GM23338 (cell line): ENCODE measurements at regions not wholly inside any gene's neighbourhood (a gene's known extent, or its start where the extent isn't known, plus 50 kb on each side); places are given as distances from the start of the nearest gene placed in this dataset.

Experiments used
- ATAC-seq: fragments of 200-7000 bp; cut with Tn5 transposase; 3 replicates; pipeline ENCODE4 v1.9.1; 2020
- DNase-seq: peaks from one replicate; pipeline ENCODE4 v3.0.0-alpha.2; 2015; ENCODE audit warnings: low spot score
- H2AFZ ChIP-seq: fragments of 200-600 bp; sonication (generic); 2 replicates; pipeline ENCODE4 v1.8.0; 2016; ENCODE audit warnings: antibody characterized with exemption, mild to moderate bottlenecking, moderate library complexity
- H3F3A ChIP-seq: fragments of 200-600 bp; sonication (generic); replicated peaks from 2 replicates; pipeline ENCODE4 v1.8.0; 2017; ENCODE audit warnings: antibody characterized with exemption, mixed run types, low read depth
- H3K27ac ChIP-seq: fragments of 200-600 bp; sonication (generic); 2 replicates; pipeline ENCODE4 v1.6.1; 2016; ENCODE audit warnings: low read depth
- H3K27me3 ChIP-seq: fragments of 200-600 bp; sonication (generic); 2 replicates; pipeline ENCODE4 v1.8.0; 2016; ENCODE audit warnings: mild to moderate bottlenecking, mixed run types, moderate library complexity; ENCODE audit not compliant: insufficient read depth
- H3K36me3 ChIP-seq: fragments of 200-600 bp; sonication (generic); 2 replicates; pipeline ENCODE4 v1.8.0; 2016; ENCODE audit warnings: mild to moderate bottlenecking; ENCODE audit not compliant: insufficient read depth
- H3K4me1 ChIP-seq: fragments of 200-600 bp; sonication (generic); 2 replicates; pipeline ENCODE4 v1.8.0; 2016; ENCODE audit warnings: mild to moderate bottlenecking, moderate library complexity; ENCODE audit not compliant: insufficient read depth
- H3K4me2 ChIP-seq: fragments of 200-600 bp; sonication (generic); 2 replicates; pipeline ENCODE4 v1.7.1; 2017; ENCODE audit warnings: mixed run types
- H3K4me3 ChIP-seq: fragments of 200-600 bp; sonication (generic); 2 replicates; pipeline ENCODE4 v1.6.1; 2016; ENCODE audit warnings: mixed run types
- H3K79me2 ChIP-seq: fragments of 200-600 bp; sonication (generic); replicated peaks from 2 replicates; pipeline ENCODE4 v1.8.0; 2017; ENCODE audit warnings: mild to moderate bottlenecking; ENCODE audit not compliant: insufficient read depth
- H3K9me2 ChIP-seq: fragments of 200-600 bp; sonication (generic); 2 replicates; pipeline ENCODE4 v1.8.0; 2017; ENCODE audit not compliant: insufficient read depth
- H4K20me1 ChIP-seq: fragments of 200-600 bp; sonication (generic); replicated peaks from 2 replicates; pipeline ENCODE4 v1.8.0; 2017; ENCODE audit warnings: mild to moderate bottlenecking; ENCODE audit not compliant: insufficient read depth
- H3K27ac Mint-ChIP-seq: 2 replicates; pipeline ENCODE4 v1.8.0; 2020; ENCODE audit warnings: inconsistent platforms, mild to moderate bottlenecking, moderate library complexity, mixed read lengths
- H3K27me3 Mint-ChIP-seq: 3 replicates; pipeline ENCODE4 v1.8.0; 2022; ENCODE audit warnings: low read depth, mild to moderate bottlenecking, moderate library complexity, mixed read lengths, inconsistent platforms; ENCODE audit not compliant: insufficient read depth, poor library complexity
- H3K36me3 Mint-ChIP-seq: 3 replicates; pipeline ENCODE4 v1.8.0; 2021; ENCODE audit warnings: low read depth, mild to moderate bottlenecking, inconsistent platforms, moderate library complexity, mixed read lengths
- H3K4me1 Mint-ChIP-seq: 3 replicates; pipeline ENCODE4 v1.8.0; 2020; ENCODE audit warnings: mild to moderate bottlenecking, inconsistent platforms, mixed read lengths
- H3K4me3 Mint-ChIP-seq: 3 replicates; pipeline ENCODE4 v1.8.0; 2021; ENCODE audit warnings: moderate library complexity, mild to moderate bottlenecking, inconsistent platforms, mixed read lengths
- H3K9me3 Mint-ChIP-seq: 3 replicates; pipeline ENCODE4 v1.8.0; 2020; ENCODE audit warnings: moderate library complexity, mild to moderate bottlenecking, inconsistent platforms, mixed read lengths
- CREB1 ChIP-seq: fragments of 250-450 bp; sonication (Bioruptor Pico); IDR thresholded peaks from 2 replicates; pipeline ENCODE4 v1.5.0; 2020; ENCODE audit warnings: low read depth, mild to moderate bottlenecking, moderate library complexity
- CTCF ChIP-seq, 2 experiments: fragments of 200-600 bp in 1 of 2; sonication (generic) in 1 of 2; conservative IDR thresholded peaks; 2 replicates each; pipeline versions ENCODE4 v1.5.1 to v1.6.1; 2016 to 2017; ENCODE audit warnings: antibody characterized with exemption in 2 of 2, low read depth in 2 of 2, mild to moderate bottlenecking in 2 of 2, moderate library complexity in 1 of 2
- ETS1 ChIP-seq: IDR thresholded peaks from 2 replicates; pipeline ENCODE4 v1.6.1; 2016; ENCODE audit warnings: antibody characterized with exemption
- EZH2 ChIP-seq: fragments of 200-600 bp; sonication (generic); IDR thresholded peaks from one replicate; pipeline ENCODE4 v1.8.0; 2017; ENCODE audit warnings: antibody characterized with exemption, mild to moderate bottlenecking, low read depth; ENCODE audit not compliant: unreplicated experiment
- EZH2phosphoT487 ChIP-seq: fragments of 200-600 bp; sonication (generic); IDR thresholded peaks from one replicate; pipeline ENCODE4 v1.8.1; 2018; ENCODE audit warnings: antibody characterized with exemption; ENCODE audit not compliant: unreplicated experiment
- JUNB ChIP-seq: IDR thresholded peaks from one replicate; pipeline ENCODE4 v1.6.1; 2016; ENCODE audit warnings: antibody characterized with exemption; ENCODE audit not compliant: unreplicated experiment
- NANOG ChIP-seq: IDR thresholded peaks from 2 replicates; pipeline ENCODE4 v1.6.1; 2016; ENCODE audit warnings: antibody characterized with exemption, borderline replicate concordance
- POLR2AphosphoS5 ChIP-seq: IDR thresholded peaks from 2 replicates; pipeline ENCODE4 v1.6.1; 2016; ENCODE audit warnings: antibody characterized with exemption, low read depth
- STAT1 ChIP-seq: IDR thresholded peaks from one replicate; pipeline ENCODE4 v1.6.1; 2016; ENCODE audit warnings: antibody characterized with exemption; ENCODE audit not compliant: unreplicated experiment
- ZNF114 ChIP-seq: fragments of 250-450 bp; sonication (Bioruptor Pico); IDR thresholded peaks from 2 replicates; pipeline ENCODE4 v1.5.0; 2020; ENCODE audit warnings: mild to moderate bottlenecking, moderate library complexity
- ZNF331 ChIP-seq: fragments of 250-450 bp; sonication (Bioruptor Pico); IDR thresholded peaks from 2 replicates; pipeline ENCODE4 v1.5.0; 2020; ENCODE audit warnings: low read depth, mild to moderate bottlenecking, moderate library complexity
- TF ChIP-seq, protein P1 (sequence below): IDR thresholded peaks from one replicate; pipeline ENCODE4 v1.6.1; 2018; ENCODE audit warnings: antibody characterized with exemption; ENCODE audit not compliant: unreplicated experiment

DNA sequence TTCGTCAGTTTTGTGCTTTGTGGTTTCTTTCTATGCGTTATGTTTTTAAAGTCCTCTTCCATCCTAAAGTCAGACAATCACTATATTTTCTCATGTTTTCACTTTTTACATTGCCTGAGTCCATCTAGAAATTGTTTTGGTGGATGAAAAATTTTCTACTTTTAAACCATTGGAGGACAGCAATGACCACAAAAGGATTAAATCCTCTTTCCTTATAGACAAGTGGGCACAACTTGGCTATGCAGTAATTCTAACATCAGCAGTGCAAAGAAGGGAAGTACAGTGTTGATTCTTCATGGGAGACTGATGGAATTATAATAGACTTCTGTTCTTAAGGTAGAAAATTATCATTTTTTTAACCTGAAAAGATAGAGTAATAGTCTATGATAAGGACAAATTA, 75.5 kb downstream of the PALM2AKAP2 start (continued):
- TF ChIP-seq, protein P1, sequence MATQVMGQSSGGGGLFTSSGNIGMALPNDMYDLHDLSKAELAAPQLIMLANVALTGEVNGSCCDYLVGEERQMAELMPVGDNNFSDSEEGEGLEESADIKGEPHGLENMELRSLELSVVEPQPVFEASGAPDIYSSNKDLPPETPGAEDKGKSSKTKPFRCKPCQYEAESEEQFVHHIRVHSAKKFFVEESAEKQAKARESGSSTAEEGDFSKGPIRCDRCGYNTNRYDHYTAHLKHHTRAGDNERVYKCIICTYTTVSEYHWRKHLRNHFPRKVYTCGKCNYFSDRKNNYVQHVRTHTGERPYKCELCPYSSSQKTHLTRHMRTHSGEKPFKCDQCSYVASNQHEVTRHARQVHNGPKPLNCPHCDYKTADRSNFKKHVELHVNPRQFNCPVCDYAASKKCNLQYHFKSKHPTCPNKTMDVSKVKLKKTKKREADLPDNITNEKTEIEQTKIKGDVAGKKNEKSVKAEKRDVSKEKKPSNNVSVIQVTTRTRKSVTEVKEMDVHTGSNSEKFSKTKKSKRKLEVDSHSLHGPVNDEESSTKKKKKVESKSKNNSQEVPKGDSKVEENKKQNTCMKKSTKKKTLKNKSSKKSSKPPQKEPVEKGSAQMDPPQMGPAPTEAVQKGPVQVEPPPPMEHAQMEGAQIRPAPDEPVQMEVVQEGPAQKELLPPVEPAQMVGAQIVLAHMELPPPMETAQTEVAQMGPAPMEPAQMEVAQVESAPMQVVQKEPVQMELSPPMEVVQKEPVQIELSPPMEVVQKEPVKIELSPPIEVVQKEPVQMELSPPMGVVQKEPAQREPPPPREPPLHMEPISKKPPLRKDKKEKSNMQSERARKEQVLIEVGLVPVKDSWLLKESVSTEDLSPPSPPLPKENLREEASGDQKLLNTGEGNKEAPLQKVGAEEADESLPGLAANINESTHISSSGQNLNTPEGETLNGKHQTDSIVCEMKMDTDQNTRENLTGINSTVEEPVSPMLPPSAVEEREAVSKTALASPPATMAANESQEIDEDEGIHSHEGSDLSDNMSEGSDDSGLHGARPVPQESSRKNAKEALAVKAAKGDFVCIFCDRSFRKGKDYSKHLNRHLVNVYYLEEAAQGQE = no peak
- no peak for TF ChIP-seq ZNF114 (CRISPR knock-in tag)

GRCh38 chr9:109856785-109857184, 76.8 kb downstream of the PALM2AKAP2 start:
- Histone ChIP-seq H3K4me1 (0 out of 2 replicates have a peak, but pooled peaks cover 6% of the 10 kb centered on the region), H3F3A (no peaks in the 10 kb centered on the region), H3K79me2 (no peaks in the 10 kb centered on the region), H3K27ac (no peak overlapping the region; the same call in 1 of the 2 replicates), H3K36me3 (no peaks in the 10 kb centered on the region), H2AFZ (no peak overlapping the region), H3K9me2 (no peaks in the 10 kb centered on the region), H3K4me2 (0 out of 2 replicates have a peak overlapping the region, but pooled peaks have one; percentile 44), H3K27me3 (no peaks in the 10 kb centered on the region), H3K4me3 (no peak overlapping the region), H4K20me1 (no peaks in the 10 kb centered on the region; the same call in 1 of the 2 replicates)
- Mint-ChIP-seq H3K27ac (peak overlapping the region; percentile 45), H3K27me3 (no peaks in the 10 kb centered on the region), H3K4me3 (no peak overlapping the region), H3K36me3 (no peaks in the 10 kb centered on the region), H3K9me3 (no peaks in the 10 kb centered on the region), H3K4me1 (peaks cover 7% of the 10 kb centered on the region)
- ATAC-seq (peak; percentile 63; the same call in 2 of the 3 replicates), DNase-seq (no peak)
- TF ChIP-seq ETS1 (no peak), NANOG (no peak), ZNF331 (CRISPR knock-in tag) (no peak), CTCF (conservative IDR thresholded peaks at IDR 0.05; ENCODE audit: low read depth in 2 of 2) (no peak), STAT1 (no peak), JUNB (no peak), EZH2phosphoT487 (no peak), POLR2AphosphoS5 (no peak), CREB1 (no peak), EZH2 (no peak), ZNF114 (CRISPR knock-in tag) (no peak)
- TF ChIP-seq, protein P1 = no peak
